Stimulated activated CD8-positive, alpha-beta memory T cell treated with anti-CD3 and anti-CD28 coated beads, Interleukin-7, amount 100 ng/mL, for 4 hours (primary cell): ENCODE measurements at regions not wholly inside any gene's neighbourhood (a gene's known extent, or its start where the extent isn't known, plus 50 kb on each side); places are given as distances from the start of the nearest gene placed in this dataset.

Experiments used
- DNase-seq, 2 donors: peaks; one replicate each; pipeline ENCODE4 v3.0.0-alpha.2; 2020; ENCODE audit warnings: low read depth in 2 of 2

GRCh38 chr2:120401275-120402066, 55.5 kb downstream of the INHBB start:
- no peak for DNase-seq

GRCh38 chr2:120402067-120402433, 56.1 kb downstream of the INHBB start:
- no peak for DNase-seq

- DNase-seq, result no peak
Observed at GRCh38 chr2:120402508-120402907, 56.6 kb downstream of the INHBB start.

- no peak for DNase-seq
Observed at GRCh38 chr2:120403261-120403660, 57.3 kb downstream of the INHBB start.

GRCh38 chr2:120403676-120404075, 57.7 kb downstream of the INHBB start:
- no peak for DNase-seq

GRCh38 chr2:120404274-120404673, 58.3 kb downstream of the INHBB start:
- DNase-seq, result no peak

- no peak for DNase-seq
Observed at GRCh38 chr2:120404941-120405758, 59.2 kb downstream of the INHBB start.

GRCh38 chr2:120405759-120406099, 59.8 kb downstream of the INHBB start:
- DNase-seq, result no peak

- DNase-seq, result no peak
Observed at GRCh38 chr2:120406566-120406965, 60.6 kb downstream of the INHBB start.

GRCh38 chr2:120410487-120410886, 64.6 kb downstream of the INHBB start:
- no peak for DNase-seq

- DNase-seq, result no peak
Observed at GRCh38 chr2:120415060-120415459, 69.1 kb downstream of the INHBB start.

GRCh38 chr2:120415728-120416509, 70.0 kb downstream of the INHBB start:
- DNase-seq, result no peak

- no peak for DNase-seq
Observed at GRCh38 chr2:120418174-120418787, 72.3 kb downstream of the INHBB start.

- no peak for DNase-seq
Observed at GRCh38 chr2:120419073-120419472, 73.1 kb downstream of the INHBB start.

- DNase-seq, result no peak
Observed at GRCh38 chr2:120419955-120420354, 74.0 kb downstream of the INHBB start.

GRCh38 chr2:120421126-120421829, 75.3 kb downstream of the INHBB start:
- no peak for DNase-seq

GRCh38 chr2:120421830-120422175, 75.9 kb downstream of the INHBB start:
- DNase-seq, result no peak

GRCh38 chr2:120422465-120423160, 76.7 kb downstream of the INHBB start:
- DNase-seq, result no peak

- no peak for DNase-seq
Observed at GRCh38 chr2:120423167-120423943, 77.4 kb downstream of the INHBB start.

GRCh38 chr2:120424274-120424796, 78.4 kb downstream of the INHBB start:
- DNase-seq, result no peak
